Activated CD8-positive, alpha-beta T cell treated with anti-CD3 and anti-CD28 coated beads for 36 hours (primary cell): ENCODE measurements at regions not wholly inside any gene's neighbourhood (a gene's known extent, or its start where the extent isn't known, plus 50 kb on each side); places are given as distances from the start of the nearest gene placed in this dataset.

Experiments used
- ATAC-seq: fragments of 200-7000 bp; cut with Tn5 transposase; one replicate; pipeline ENCODE4 v1.10.0; 2021; ENCODE audit warnings: mild to moderate bottlenecking, moderate library complexity
- CTCF ChIA-PET: fragments of 350-600 bp; sonication (Branson Sonifier 250); formaldehyde crosslinking; loops from one replicate; lab custom pipeline; 2021; ENCODE audit warnings: antibody characterized with exemption; lab: Charles Lee
- POLR2A ChIA-PET: fragments of 350-600 bp; sonication (Branson Sonifier 250); formaldehyde crosslinking; loops from one replicate; lab custom pipeline; 2021; ENCODE audit warnings: antibody characterized with exemption; lab: Charles Lee
- DNase-seq: peaks from one replicate; pipeline ENCODE4 v3.0.0-alpha.2; 2020
- H3K27ac Mint-ChIP-seq: one replicate; pipeline ENCODE4 v1.8.0; 2021; ENCODE audit warnings: mild to moderate bottlenecking, mixed read lengths
- H3K27me3 Mint-ChIP-seq: one replicate; pipeline ENCODE4 v1.8.0; 2021; ENCODE audit warnings: mixed read lengths
- H3K36me3 Mint-ChIP-seq: one replicate; pipeline ENCODE4 v1.8.0; 2021; ENCODE audit warnings: low read depth, mixed read lengths
- H3K4me1 Mint-ChIP-seq: one replicate; pipeline ENCODE4 v1.8.0; 2021; ENCODE audit warnings: low read depth, mixed read lengths
- H3K4me3 Mint-ChIP-seq: one replicate; pipeline ENCODE4 v1.8.0; 2021; ENCODE audit warnings: mild to moderate bottlenecking, moderate library complexity, mixed read lengths
- H3K9me3 Mint-ChIP-seq: one replicate; pipeline ENCODE4 v1.8.0; 2021; ENCODE audit warnings: mixed read lengths
- intact Hi-C: fragments of 100-400 bp; cut with micrococcal nuclease; formaldehyde crosslinking; loops from one replicate; pipeline ENCODE4 v1.10.0; 2022
- TF ChIP-seq, protein P1 (sequence below): fragments of 200-600 bp; IDR thresholded peaks from one replicate; pipeline ENCODE4 v1.8.0; 2022; ENCODE audit warnings: antibody characterized with exemption, mild to moderate bottlenecking

GRCh38 chr2:147045113-147045512 is 799.7 kb upstream of the ACVR2A start:
- H3K4me3 Mint-ChIP-seq: no peak overlapping the region
- H3K27ac Mint-ChIP-seq: no peak overlapping the region
- H3K4me1 Mint-ChIP-seq: no peaks in the 10 kb centered on the region
- TF ChIP-seq, protein P1, sequence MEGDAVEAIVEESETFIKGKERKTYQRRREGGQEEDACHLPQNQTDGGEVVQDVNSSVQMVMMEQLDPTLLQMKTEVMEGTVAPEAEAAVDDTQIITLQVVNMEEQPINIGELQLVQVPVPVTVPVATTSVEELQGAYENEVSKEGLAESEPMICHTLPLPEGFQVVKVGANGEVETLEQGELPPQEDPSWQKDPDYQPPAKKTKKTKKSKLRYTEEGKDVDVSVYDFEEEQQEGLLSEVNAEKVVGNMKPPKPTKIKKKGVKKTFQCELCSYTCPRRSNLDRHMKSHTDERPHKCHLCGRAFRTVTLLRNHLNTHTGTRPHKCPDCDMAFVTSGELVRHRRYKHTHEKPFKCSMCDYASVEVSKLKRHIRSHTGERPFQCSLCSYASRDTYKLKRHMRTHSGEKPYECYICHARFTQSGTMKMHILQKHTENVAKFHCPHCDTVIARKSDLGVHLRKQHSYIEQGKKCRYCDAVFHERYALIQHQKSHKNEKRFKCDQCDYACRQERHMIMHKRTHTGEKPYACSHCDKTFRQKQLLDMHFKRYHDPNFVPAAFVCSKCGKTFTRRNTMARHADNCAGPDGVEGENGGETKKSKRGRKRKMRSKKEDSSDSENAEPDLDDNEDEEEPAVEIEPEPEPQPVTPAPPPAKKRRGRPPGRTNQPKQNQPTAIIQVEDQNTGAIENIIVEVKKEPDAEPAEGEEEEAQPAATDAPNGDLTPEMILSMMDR: peak; percentile 61
- DNase-seq (peak; percentile 50), ATAC-seq (no peak)
- H3K27me3 Mint-ChIP-seq: no peaks in the 10 kb centered on the region
- H3K36me3 Mint-ChIP-seq: no peaks in the 10 kb centered on the region
- H3K9me3 Mint-ChIP-seq: no peaks in the 10 kb centered on the region
- CTCF ChIA-PET: interaction anchor here (0.6 to 2.7 kb wide), 16 partner anchors 10 to 986 kb away, joined by 3 to 24 read pairs (median 4); no protein-coding TSS in a partner anchor
- POLR2A ChIA-PET: interaction anchor here (0.6 kb wide), 2 partner anchors 142 to 314 kb away, joined by 3 read pairs; no protein-coding TSS in a partner anchor
- intact Hi-C loops: loop anchor here (10.0 kb wide), 1 partner anchor 870 kb away; no protein-coding TSS in a partner anchor

DNA sequence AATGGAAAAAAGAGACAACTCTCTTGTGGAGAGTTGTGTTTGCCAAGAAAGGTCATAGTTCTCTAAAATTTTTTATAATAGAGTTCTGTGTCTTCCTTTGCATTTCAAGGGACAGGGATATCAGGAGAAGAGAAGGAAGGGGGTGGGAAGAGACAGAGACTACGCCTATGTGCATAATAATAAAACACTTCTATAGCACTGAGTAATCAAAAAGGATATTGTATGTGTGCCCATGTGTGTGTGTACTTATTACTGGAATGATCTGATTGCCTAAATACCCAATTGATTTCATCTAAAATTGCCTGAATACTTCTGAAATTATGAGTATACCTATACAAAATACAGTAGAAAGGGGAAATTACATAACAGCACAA is 803.7 kb upstream of the ACVR2A start:
- TF ChIP-seq, protein P1: no peak
- ChIA-PET CTCF (no interaction called here), POLR2A (no interaction called here)
- Mint-ChIP-seq H3K27ac (no peak overlapping the region), H3K4me3 (no peak overlapping the region), H3K36me3 (no peaks in the 10 kb centered on the region), H3K4me1 (peaks cover 2% of the 10 kb centered on the region), H3K27me3 (peaks cover 3% of the 10 kb centered on the region), H3K9me3 (no peaks in the 10 kb centered on the region)
- ATAC-seq (no peak), DNase-seq (no peak)
- intact Hi-C loops: loop anchor here (10.0 kb wide), 1 partner anchor 874 kb away; no protein-coding TSS in a partner anchor

DNA sequence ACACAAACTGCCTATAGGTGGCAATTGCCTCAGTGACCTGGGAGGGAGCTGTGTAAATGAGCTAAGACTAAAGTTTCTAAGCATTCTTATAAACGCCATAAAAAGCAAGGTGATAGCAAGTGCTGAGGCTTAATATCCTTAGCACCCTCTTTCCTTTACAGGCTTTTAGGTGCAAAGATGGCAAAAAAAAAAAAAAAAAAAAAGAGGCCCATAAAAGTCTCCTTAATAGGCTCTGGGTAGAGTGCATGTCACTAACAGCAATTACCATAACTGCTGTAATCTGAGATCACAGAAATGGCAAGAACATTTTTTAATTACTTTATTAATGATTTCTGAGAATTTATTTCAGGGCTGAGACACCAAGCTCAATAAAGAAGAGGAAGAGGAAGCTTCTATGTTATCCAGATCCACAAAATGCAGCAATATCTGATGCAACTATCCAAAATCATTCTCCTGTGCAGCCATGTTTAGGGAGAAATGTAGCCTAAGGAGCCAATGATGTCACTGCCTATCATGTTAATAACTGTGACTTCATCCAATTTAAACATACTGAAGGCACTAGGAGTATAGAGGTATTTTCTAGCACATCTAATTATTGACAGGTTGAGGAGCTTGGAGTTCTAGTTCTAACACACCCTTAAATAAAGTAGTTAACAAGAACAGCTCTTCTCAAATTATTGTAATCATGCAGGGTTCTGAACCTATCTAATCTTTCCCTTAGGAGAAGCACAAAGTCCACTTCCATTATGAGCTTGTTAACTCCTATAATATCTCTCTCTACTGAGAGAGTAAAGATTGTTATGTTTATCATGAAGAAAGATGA is 804.3 kb upstream of the ACVR2A start:
- intact Hi-C loops: loop anchor here (10.0 kb wide), 1 partner anchor 874 kb away; no protein-coding TSS in a partner anchor
- CTCF ChIA-PET: no interaction called here

DNA sequence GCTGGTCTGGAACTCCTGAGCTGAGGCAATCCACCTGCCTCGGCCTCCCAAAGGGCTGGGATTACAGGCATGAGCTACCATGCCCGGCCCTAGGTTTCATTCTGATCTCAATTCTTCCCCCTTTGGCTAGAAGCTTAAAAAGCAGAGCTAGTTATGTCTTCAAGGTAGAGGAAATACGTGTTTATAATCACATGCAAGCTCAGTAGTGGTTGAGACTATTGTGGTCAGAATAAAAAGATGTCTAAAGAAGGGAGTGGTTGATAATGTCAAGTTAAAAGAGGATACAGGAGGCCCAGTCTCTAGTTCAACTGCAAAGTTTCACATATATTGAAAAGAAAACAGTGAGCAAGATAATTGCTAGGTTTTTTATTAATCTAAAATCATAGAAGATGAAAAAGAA is 807.8 kb upstream of the ACVR2A start:
- H3K4me1 Mint-ChIP-seq: peaks cover 2% of the 10 kb centered on the region
- TF ChIP-seq, protein P1: no peak
- DNase-seq (no peak), ATAC-seq (no peak)
- no peaks in the 10 kb centered on the region for H3K36me3 Mint-ChIP-seq
- no peak overlapping the region for H3K27ac Mint-ChIP-seq
- POLR2A ChIA-PET: no interaction called here
- H3K9me3 Mint-ChIP-seq: no peaks in the 10 kb centered on the region
- peaks cover 7% of the 10 kb centered on the region for H3K27me3 Mint-ChIP-seq
- H3K4me3 Mint-ChIP-seq: no peak overlapping the region
- CTCF ChIA-PET: no interaction called here
- intact Hi-C loops: no loop called here

More for the DNA sequence above, 804.3 kb upstream of the ACVR2A start:
- Mint-ChIP-seq H3K27ac (no peak overlapping the region), H3K36me3 (no peaks in the 10 kb centered on the region), H3K4me3 (no peak overlapping the region), H3K4me1 (peaks cover 2% of the 10 kb centered on the region), H3K27me3 (peaks cover 5% of the 10 kb centered on the region), H3K9me3 (no peaks in the 10 kb centered on the region)
- no peak for DNase-seq
- POLR2A ChIA-PET: no interaction called here
- no peak for ATAC-seq
- TF ChIP-seq, protein P1: no peak

GRCh38 chr2:147033044-147033443 is 811.8 kb upstream of the ACVR2A start:
- H3K4me1 Mint-ChIP-seq: peaks cover 2% of the 10 kb centered on the region

More at GRCh38 chr2:147033044-147033443, 811.8 kb upstream of the ACVR2A start:
- ChIA-PET CTCF (no interaction called here), POLR2A (no interaction called here)
- H3K27ac Mint-ChIP-seq: no peak overlapping the region
- ATAC-seq: no peak
- DNase-seq: no peak
- H3K36me3 Mint-ChIP-seq: no peaks in the 10 kb centered on the region
- peaks cover 10% of the 10 kb centered on the region for H3K27me3 Mint-ChIP-seq
- no peak overlapping the region for H3K4me3 Mint-ChIP-seq
- H3K9me3 Mint-ChIP-seq: peaks cover 2% of the 10 kb centered on the region
- TF ChIP-seq, protein P1: no peak
- intact Hi-C loops: no loop called here
